ENCODE measurements at regions not wholly inside any gene's neighbourhood (a gene's known extent, or its start where the extent isn't known, plus 50 kb on each side); places are given as distances from the start of the nearest gene placed in this dataset.

DNA sequence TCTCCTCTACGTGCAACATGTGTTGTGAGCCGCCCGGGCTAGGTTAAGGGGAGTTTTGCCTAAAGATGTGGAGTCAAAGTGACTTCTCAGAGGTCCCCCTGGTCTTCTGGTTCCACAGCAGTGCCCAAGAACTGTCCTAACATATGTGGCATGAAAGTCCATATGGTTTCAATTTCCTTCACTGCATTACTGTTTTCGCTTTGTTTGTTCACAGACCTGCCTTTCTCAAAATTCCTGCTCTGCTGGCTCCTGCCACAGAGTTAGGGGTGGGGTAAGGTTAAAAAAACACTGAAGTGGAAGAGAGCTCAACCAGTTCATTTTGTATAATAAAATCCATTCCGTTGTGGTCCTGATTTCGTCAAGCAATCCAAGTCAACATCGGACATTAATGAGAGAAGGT lies 289.4 kb downstream of the DMAC1 start:
- H3K27me3 ChIP-seq (ENCODE audit: insufficient read depth, poor library complexity, severe bottlenecking) = peaks cover 2% of the 10 kb centered on the region
- H3K27ac ChIP-seq (replicated peaks) = no peak overlapping the region
- no peak for DNase-seq (ENCODE audit: low read depth in 1 of 2, low spot score in 1 of 2)
- TF ChIP-seq CTCF (IDR thresholded peaks at IDR 0.05; ENCODE audit: insufficient read depth, low read length) (no peak), GABPA (IDR thresholded peaks at IDR 0.05; ENCODE audit: low read depth) (no peak), SPI1 (IDR thresholded peaks at IDR 0.05; ENCODE audit: borderline replicate concordance, low read depth) (no peak), POLR2AphosphoS5 (IDR thresholded peaks at IDR 0.05; ENCODE audit: low read depth) (no peak), REST (IDR thresholded peaks at IDR 0.05; ENCODE audit: insufficient replicate concordance, low read depth) (no peak)
- no peak overlapping the region for H3K4me3 ChIP-seq (replicated peaks; ENCODE audit: insufficient read depth, low read length)

DNA sequence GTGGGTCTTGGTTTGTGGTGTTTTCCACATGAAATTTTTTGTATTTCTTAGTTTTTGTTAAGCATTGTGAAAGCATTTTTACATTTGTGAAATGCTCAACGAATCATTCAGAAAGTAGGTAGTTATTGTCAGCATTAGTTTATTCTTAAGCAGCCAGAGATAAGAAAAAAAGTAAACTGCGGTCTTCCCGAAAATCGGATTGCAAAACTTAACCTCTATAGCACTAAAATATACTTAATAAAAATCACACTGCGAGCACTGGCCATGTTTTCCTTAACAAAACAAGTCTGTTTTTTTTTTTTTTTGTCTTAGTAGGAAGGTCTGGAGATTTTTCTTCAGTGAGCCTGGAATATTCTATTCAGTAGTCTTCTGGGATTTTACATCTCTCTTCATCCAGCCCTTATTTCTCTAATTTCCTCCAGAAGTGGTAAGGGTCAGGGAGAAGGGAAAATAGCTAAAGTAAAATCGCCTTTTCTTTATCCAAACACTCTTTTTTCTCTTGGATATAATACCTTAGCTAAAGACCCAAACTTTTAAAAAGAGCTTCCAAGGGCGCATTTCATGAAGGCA lies 289.9 kb downstream of the DMAC1 start:
- no peak for DNase-seq (ENCODE audit: low read depth in 1 of 2, low spot score in 1 of 2)
- no peak for TF ChIP-seq GABPA (IDR thresholded peaks at IDR 0.05; ENCODE audit: low read depth)
- no peak for TF ChIP-seq POLR2AphosphoS5 (IDR thresholded peaks at IDR 0.05; ENCODE audit: low read depth)
- TF ChIP-seq REST (IDR thresholded peaks at IDR 0.05; ENCODE audit: insufficient replicate concordance, low read depth) = no peak
- no peak for TF ChIP-seq CTCF (IDR thresholded peaks at IDR 0.05; ENCODE audit: insufficient read depth, low read length)
- no peak for TF ChIP-seq SPI1 (IDR thresholded peaks at IDR 0.05; ENCODE audit: borderline replicate concordance, low read depth)
- Histone ChIP-seq H3K27ac (replicated peaks) (no peak overlapping the region), H3K4me3 (replicated peaks; ENCODE audit: insufficient read depth, low read length) (no peak overlapping the region), H3K27me3 (ENCODE audit: insufficient read depth, poor library complexity, severe bottlenecking) (peaks cover 2% of the 10 kb centered on the region)

- Histone ChIP-seq H3K27me3 (ENCODE audit: insufficient read depth, poor library complexity, severe bottlenecking) (no peaks in the 10 kb centered on the region), H3K4me3 (replicated peaks; ENCODE audit: insufficient read depth, low read length) (no peak overlapping the region), H3K27ac (replicated peaks) (no peak overlapping the region)
- no peak for TF ChIP-seq POLR2AphosphoS5 (IDR thresholded peaks at IDR 0.05; ENCODE audit: low read depth)
- no peak for TF ChIP-seq CTCF (IDR thresholded peaks at IDR 0.05; ENCODE audit: insufficient read depth, low read length)
- no peak for TF ChIP-seq SPI1 (IDR thresholded peaks at IDR 0.05; ENCODE audit: borderline replicate concordance, low read depth)
- no peak for TF ChIP-seq REST (IDR thresholded peaks at IDR 0.05; ENCODE audit: insufficient replicate concordance, low read depth)
- no peak for TF ChIP-seq GABPA (IDR thresholded peaks at IDR 0.05; ENCODE audit: low read depth)
- no peak for DNase-seq (ENCODE audit: low read depth in 1 of 2, low spot score in 1 of 2)
Measured at GRCh38 chr9:7508516-7508915, 291.1 kb downstream of the DMAC1 start.

All from HL-60 (cell line).